Thyroid gland (tissue), 4 donors: ENCODE measurements at regions not wholly inside any gene's neighbourhood (a gene's known extent, or its start where the extent isn't known, plus 50 kb on each side); places are given as distances from the start of the nearest gene placed in this dataset.

Source experiments
- DNase-seq, 2 donors: peaks; one replicate each; pipeline ENCODE4 v3.0.0-alpha.2; 2019
- H3K27ac ChIP-seq, 3 donors: fragments of 200-600 bp; sonication (generic); 1 replicate in 2 of 3; 2 replicates in 1 of 3; pipeline ENCODE4 v1.5.1; 2016 to 2019; ENCODE audit warnings: mild to moderate bottlenecking in 1 of 3, moderate library complexity in 1 of 3
- H3K27me3 ChIP-seq: fragments of 200-600 bp; sonication (generic); one replicate; pipeline ENCODE4 v1.5.1; 2019
- H3K36me3 ChIP-seq, 2 donors: fragments of 200-600 bp; sonication (generic); one replicate each; pipeline ENCODE4 v1.5.1; 2016 to 2019
- H3K4me1 ChIP-seq, 2 donors: fragments of 200-600 bp; sonication (generic); one replicate each; pipeline ENCODE4 v1.5.1; 2017 to 2019
- H3K4me3 ChIP-seq, 3 donors: fragments of 200-600 bp; sonication (generic); replicated peaks in 1 of 3; 1 replicate in 2 of 3; 2 replicates in 1 of 3; pipeline ENCODE4 v1.5.1; 2016; ENCODE audit warnings: mild to moderate bottlenecking in 1 of 3
- H3K9me3 ChIP-seq: fragments of 200-600 bp; sonication (generic); one replicate; pipeline ENCODE4 v1.5.1; 2017
- CTCF ChIP-seq, 6 experiments: fragments of 200-600 bp in 3 of 6; fragments of 450-650 bp in 3 of 6; sonication (generic) in 3 of 6; IDR thresholded peaks; one replicate each; pipeline ENCODE4 v1.5.1; 2016 to 2019; ENCODE audit warnings: antibody characterized with exemption in 6 of 6, mild to moderate bottlenecking in 2 of 6, inconsistent platforms in 1 of 6, moderate library complexity in 1 of 6
- POLR2A ChIP-seq, 2 donors: fragments of 450-650 bp; IDR thresholded peaks; one replicate each; pipeline ENCODE4 v1.6.1; 2017; ENCODE audit warnings: antibody characterized with exemption in 2 of 2, mild to moderate bottlenecking in 2 of 2, moderate library complexity in 1 of 2
- WGBS, 2 donors: methylation state at CpG; one replicate each; pipeline ENCODE4 v1.1.5; 2017; 5-methylcytosine and 5-hydroxymethylcytosine counted together
- intact Hi-C: fragments of 100-400 bp; cut with DNase I; formaldehyde crosslinking; loops from one replicate; pipeline ENCODE4 v1.15.1; 2023

- intact Hi-C loops: no loop called here
- Histone ChIP-seq H3K4me1 (no peaks in the 10 kb centered on the region), H3K9me3 (no peaks in the 10 kb centered on the region), H3K27me3 (no peaks in the 10 kb centered on the region), H3K27ac (no peak overlapping the region), H3K4me3 (no peak overlapping the region), H3K36me3 (no peaks in the 10 kb centered on the region)
- no peak for TF ChIP-seq POLR2A (IDR thresholded peaks at IDR 0.05)
- no peak for TF ChIP-seq CTCF (IDR thresholded peaks at IDR 0.05)
- WGBS, 2 donors: 86 to 92% methylated on average over 4 of the region's 4 CpGs
- DNase-seq: no peak
These were observed 997.6 kb upstream of the CITED2 start for GRCh38 chr6:140372064-140372463.

- Histone ChIP-seq H3K4me3 (no peak overlapping the region), H3K36me3 (no peaks in the 10 kb centered on the region), H3K9me3 (no peaks in the 10 kb centered on the region), H3K27me3 (no peaks in the 10 kb centered on the region), H3K4me1 (no peaks in the 10 kb centered on the region), H3K27ac (no peak overlapping the region)
- intact Hi-C loops: no loop called here
- DNase-seq: no peak
- WGBS, 2 donors: 73 to 83% methylated on average over 2 of the region's 2 CpGs
- TF ChIP-seq CTCF (IDR thresholded peaks at IDR 0.05) (no peak), POLR2A (IDR thresholded peaks at IDR 0.05) (no peak)
These were observed 996.8 kb upstream of the CITED2 start for GRCh38 chr6:140370976-140371870.

- Histone ChIP-seq H3K9me3 (no peaks in the 10 kb centered on the region), H3K27me3 (no peaks in the 10 kb centered on the region)
These were observed 996.0 kb upstream of the CITED2 start for GRCh38 chr6:140370441-140370840.

GRCh38 chr6:140366991-140367390, 992.5 kb upstream of the CITED2 start:
- no peaks in the 10 kb centered on the region for H3K9me3 ChIP-seq
- TF ChIP-seq CTCF (IDR thresholded peaks at IDR 0.05) (no peak), POLR2A (IDR thresholded peaks at IDR 0.05) (no peak)
- H3K4me3 ChIP-seq: no peak overlapping the region
- DNase-seq: no peak
- no peaks in the 10 kb centered on the region for H3K36me3 ChIP-seq
- intact Hi-C loops: no loop called here
- no peaks in the 10 kb centered on the region for H3K27me3 ChIP-seq
- no peak overlapping the region for H3K27ac ChIP-seq
- H3K4me1 ChIP-seq: no peaks in the 10 kb centered on the region

More at GRCh38 chr6:140370441-140370840, 996.0 kb upstream of the CITED2 start:
- intact Hi-C loops: no loop called here
- no peak for DNase-seq
- TF ChIP-seq CTCF (IDR thresholded peaks at IDR 0.05) (no peak), POLR2A (IDR thresholded peaks at IDR 0.05) (no peak)
- H3K4me1 ChIP-seq: no peaks in the 10 kb centered on the region
- H3K27ac ChIP-seq: no peak overlapping the region
- no peak overlapping the region for H3K4me3 ChIP-seq
- 94 to 96% methylated on average over 1 of the region's 1 CpG for WGBS, 2 donors
- H3K36me3 ChIP-seq: no peaks in the 10 kb centered on the region

- no peak overlapping the region for H3K27ac ChIP-seq
- no peaks in the 10 kb centered on the region for H3K9me3 ChIP-seq
- intact Hi-C loops: no loop called here
- no peaks in the 10 kb centered on the region for H3K36me3 ChIP-seq
- H3K4me3 ChIP-seq: no peak overlapping the region
- H3K27me3 ChIP-seq: no peaks in the 10 kb centered on the region
- TF ChIP-seq CTCF (IDR thresholded peaks at IDR 0.05) (no peak), POLR2A (IDR thresholded peaks at IDR 0.05) (no peak)
- no peaks in the 10 kb centered on the region for H3K4me1 ChIP-seq
- no peak for DNase-seq
These were observed 990.5 kb upstream of the CITED2 start for GRCh38 chr6:140364916-140365315.
